Immature natural killer cell (primary cell): ENCODE measurements at regions not wholly inside any gene's neighbourhood (a gene's known extent, or its start where the extent isn't known, plus 50 kb on each side); places are given as distances from the start of the nearest gene placed in this dataset.
"Not testable (repeated sequence)": the region's sequence is repeated elsewhere in the genome, so short reads cannot be mapped to it uniquely, and the experiment has no call there.

Experiments
- DNase-seq, 3 donors: peaks; one replicate each; pipeline ENCODE4 v3.0.0; 2022; ENCODE audit warnings: mixed read lengths in 1 of 3
- H3K27ac Mint-ChIP-seq, 6 donors: one replicate each; pipeline ENCODE4 v1.8.0; 2020; ENCODE audit warnings: mixed read lengths in 6 of 6, mild to moderate bottlenecking in 5 of 6, inconsistent platforms in 4 of 6, moderate library complexity in 3 of 6
- H3K27me3 Mint-ChIP-seq, 3 donors: one replicate each; pipeline ENCODE4 v1.8.0; 2020 to 2021; ENCODE audit warnings: low read depth in 3 of 3, mild to moderate bottlenecking in 3 of 3, mixed read lengths in 3 of 3, moderate library complexity in 3 of 3, inconsistent platforms in 1 of 3
- H3K36me3 Mint-ChIP-seq, 3 donors: one replicate each; pipeline ENCODE4 v1.8.0; 2020; ENCODE audit warnings: mixed read lengths in 3 of 3, inconsistent platforms in 2 of 3, mild to moderate bottlenecking in 2 of 3
- H3K4me1 Mint-ChIP-seq, 2 donors: one replicate each; pipeline ENCODE4 v1.8.0; 2020; ENCODE audit warnings: inconsistent platforms in 2 of 2, mild to moderate bottlenecking in 2 of 2, mixed read lengths in 2 of 2, moderate library complexity in 1 of 2
- H3K4me3 Mint-ChIP-seq, 5 donors: one replicate each; pipeline ENCODE4 v1.8.0; 2020; ENCODE audit warnings: mild to moderate bottlenecking in 5 of 5, mixed read lengths in 5 of 5, inconsistent platforms in 3 of 5, moderate library complexity in 3 of 5
- H3K9me3 Mint-ChIP-seq, 6 donors: one replicate each; pipeline ENCODE4 v1.8.0; 2020; ENCODE audit warnings: mild to moderate bottlenecking in 6 of 6, mixed read lengths in 6 of 6, inconsistent platforms in 4 of 6, moderate library complexity in 3 of 6

- no peaks in the 10 kb centered on the region for H3K4me1 Mint-ChIP-seq
- no peak for DNase-seq
- H3K27me3 Mint-ChIP-seq: peaks cover 10 to 28% (median 15%) of the 10 kb centered on the region in 3 donors
- H3K27ac Mint-ChIP-seq: no peak overlapping the region
- peaks cover 0 to 9% (median 0%) of the 10 kb centered on the region in 6 donors for H3K9me3 Mint-ChIP-seq
- H3K36me3 Mint-ChIP-seq: peaks cover 0 to 3% (median 0%) of the 10 kb centered on the region in 3 donors
- no peak overlapping the region for H3K4me3 Mint-ChIP-seq
These were observed 165.1 kb upstream of the CACNA1E start for GRCh38 chr1:181318022-181318857.

DNA sequence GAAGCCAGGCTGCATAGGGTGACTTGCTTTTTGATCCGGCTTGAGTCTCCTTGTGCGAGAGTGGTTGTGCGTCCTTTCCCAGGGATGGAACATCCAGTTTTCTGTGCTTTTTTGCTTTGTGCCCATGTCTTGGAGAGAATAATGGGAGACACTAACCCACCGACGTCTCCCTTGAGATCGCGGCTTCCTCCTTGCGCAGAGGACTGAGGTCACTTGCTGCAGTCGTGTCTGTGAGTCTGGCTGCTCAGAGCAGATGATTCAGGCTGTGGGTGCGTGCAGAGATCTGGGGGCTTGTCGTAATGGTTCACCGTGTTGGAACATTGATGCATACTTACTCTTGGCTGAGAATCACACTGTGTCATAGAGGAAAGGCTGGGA is 164.5 kb upstream of the CACNA1E start:
- H3K9me3 Mint-ChIP-seq: peaks cover 0 to 9% (median 0%) of the 10 kb centered on the region in 6 donors
- no peak overlapping the region for H3K4me3 Mint-ChIP-seq
- H3K27ac Mint-ChIP-seq: no peak overlapping the region
- no peaks in the 10 kb centered on the region for H3K4me1 Mint-ChIP-seq
- DNase-seq: no peak
- H3K36me3 Mint-ChIP-seq: peaks cover 0 to 3% (median 0%) of the 10 kb centered on the region in 3 donors
- peaks cover 8 to 28% (median 15%) of the 10 kb centered on the region in 3 donors for H3K27me3 Mint-ChIP-seq

DNA sequence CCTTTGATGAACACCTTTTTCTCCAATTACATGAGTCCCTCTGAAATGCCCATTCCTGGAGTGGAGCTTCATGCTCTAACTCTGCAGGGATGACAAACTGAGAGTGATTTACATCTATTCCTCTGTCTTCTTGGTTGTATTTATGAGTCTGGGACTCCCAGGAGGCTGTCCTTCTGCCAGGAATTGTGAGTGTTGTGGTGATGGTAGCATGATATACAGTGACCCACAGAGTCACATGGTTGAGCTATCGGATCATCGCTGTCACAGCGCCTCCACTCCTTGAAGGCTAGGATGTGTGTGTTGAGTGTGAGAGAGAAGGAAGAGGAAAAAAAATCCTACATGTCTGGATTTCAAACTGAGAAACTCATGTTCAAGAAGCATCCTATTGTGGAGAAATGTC is 163.4 kb upstream of the CACNA1E start:
- H3K9me3 Mint-ChIP-seq: peaks cover 0 to 9% (median 0%) of the 10 kb centered on the region in 6 donors
- no peak overlapping the region for H3K27ac Mint-ChIP-seq

GRCh38 chr1:181324797-181325616 is 158.3 kb upstream of the CACNA1E start:
- Mint-ChIP-seq H3K27me3 (peaks cover 2 to 9% (median 6%) of the 10 kb centered on the region in 3 donors), H3K9me3 (peaks cover 0 to 2% (median 0%) of the 10 kb centered on the region in 6 donors), H3K36me3 (no peaks in the 10 kb centered on the region), H3K4me1 (no peaks in the 10 kb centered on the region), H3K27ac (no peak overlapping the region), H3K4me3 (no peak overlapping the region)
- DNase-seq: no peak

More for the DNA sequence above, 163.4 kb upstream of the CACNA1E start:
- no peak for DNase-seq
- Mint-ChIP-seq H3K36me3 (peaks cover 0 to 3% (median 0%) of the 10 kb centered on the region in 3 donors), H3K4me3 (no peak overlapping the region), H3K4me1 (no peaks in the 10 kb centered on the region), H3K27me3 (peaks cover 6 to 21% (median 15%) of the 10 kb centered on the region in 3 donors)

DNA sequence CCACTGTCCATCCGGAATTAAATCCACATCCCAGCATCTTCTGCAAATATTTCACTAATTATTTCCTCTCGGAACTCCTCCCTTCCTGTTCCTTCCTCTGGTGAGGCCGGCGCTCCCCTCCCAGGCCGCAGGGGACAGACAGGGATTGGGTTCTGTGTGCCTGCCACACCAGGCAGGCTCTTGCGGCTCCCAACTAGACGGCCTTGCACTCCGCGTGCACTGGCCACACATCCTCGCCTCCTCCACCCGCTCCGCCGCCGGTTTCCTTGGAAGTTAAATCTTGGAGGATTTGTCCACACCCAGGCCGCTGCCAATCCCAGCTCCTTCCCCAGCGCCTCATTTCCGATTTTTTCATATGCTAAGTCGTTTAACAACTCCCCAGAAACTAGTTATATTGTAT is 157.6 kb upstream of the CACNA1E start:
- H3K4me3 Mint-ChIP-seq, H3K27me3 Mint-ChIP-seq: not testable (repeated sequence)

DNA sequence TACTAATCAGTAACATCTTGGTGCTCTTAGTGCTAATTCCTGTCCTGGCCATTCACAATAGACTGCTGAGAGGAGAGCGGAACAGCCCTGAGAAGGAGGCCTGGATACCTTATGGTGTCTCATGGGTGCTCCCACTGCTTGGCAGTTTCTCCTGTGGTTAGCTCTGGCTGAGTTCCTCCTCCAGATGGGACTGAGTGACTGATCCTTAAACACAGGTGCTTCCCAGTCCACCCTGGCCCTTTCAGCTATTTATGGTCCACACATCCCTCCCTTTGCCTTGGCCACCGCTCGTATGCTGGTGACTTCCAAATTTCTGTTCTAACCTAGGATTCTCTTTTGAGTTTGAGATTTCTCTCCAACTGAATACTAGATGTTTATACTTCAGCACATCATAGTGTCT is 157.0 kb upstream of the CACNA1E start:
- no peak for DNase-seq
- peaks cover 0 to 2% (median 0%) of the 10 kb centered on the region in 6 donors for H3K9me3 Mint-ChIP-seq
- H3K27me3 Mint-ChIP-seq: peaks cover 2 to 6% (median 5%) of the 10 kb centered on the region in 3 donors
- no peaks in the 10 kb centered on the region for H3K36me3 Mint-ChIP-seq
- no peak overlapping the region for H3K27ac Mint-ChIP-seq
- no peaks in the 10 kb centered on the region for H3K4me1 Mint-ChIP-seq
- no peak overlapping the region for H3K4me3 Mint-ChIP-seq

More for the DNA sequence above, 157.6 kb upstream of the CACNA1E start:
- not testable (repeated sequence) for H3K9me3 Mint-ChIP-seq, H3K4me1 Mint-ChIP-seq, H3K36me3 Mint-ChIP-seq, H3K27ac Mint-ChIP-seq, DNase-seq

GRCh38 chr1:181327796-181328195 is 155.5 kb upstream of the CACNA1E start:
- DNase-seq: no peak
- H3K4me3 Mint-ChIP-seq: no peak overlapping the region
- peaks cover 0 to 5% (median 4%) of the 10 kb centered on the region in 3 donors for H3K27me3 Mint-ChIP-seq
- no peak overlapping the region for H3K27ac Mint-ChIP-seq
- peaks cover 0 to 2% (median 0%) of the 10 kb centered on the region in 6 donors for H3K9me3 Mint-ChIP-seq
- no peaks in the 10 kb centered on the region for H3K4me1 Mint-ChIP-seq
- H3K36me3 Mint-ChIP-seq: no peaks in the 10 kb centered on the region

DNA sequence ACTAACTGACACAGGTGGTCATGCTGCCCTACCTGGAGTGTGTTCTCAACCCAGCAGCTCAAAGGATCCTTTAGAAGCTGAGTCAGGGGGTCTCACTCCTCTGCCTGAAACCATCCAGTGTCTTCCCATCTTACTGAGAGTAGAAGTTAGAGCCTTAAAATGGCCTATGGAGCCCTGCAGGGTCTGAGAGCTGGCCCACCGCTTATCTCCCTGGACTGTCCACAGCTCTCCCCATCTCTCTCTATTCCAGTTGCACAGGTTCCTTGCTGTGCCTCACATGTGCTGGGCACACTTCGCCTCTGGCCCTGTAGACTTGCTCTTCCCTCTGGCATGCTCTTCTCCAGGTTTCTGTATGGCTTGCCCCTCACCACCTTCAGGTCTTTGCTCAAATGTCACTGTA is 148.6 kb upstream of the CACNA1E start:
- Mint-ChIP-seq H3K27ac (no peak overlapping the region), H3K27me3 (peaks cover 0 to 4% (median 3%) of the 10 kb centered on the region in 3 donors), H3K4me1 (no peaks in the 10 kb centered on the region), H3K36me3 (no peaks in the 10 kb centered on the region), H3K4me3 (no peak overlapping the region), H3K9me3 (peaks cover 0 to 2% (median 0%) of the 10 kb centered on the region in 6 donors)
- DNase-seq: no peak

GRCh38 chr1:181335631-181336030 is 147.7 kb upstream of the CACNA1E start:
- peaks cover 0 to 4% (median 3%) of the 10 kb centered on the region in 3 donors for H3K27me3 Mint-ChIP-seq
- peaks cover 0 to 2% (median 0%) of the 10 kb centered on the region in 6 donors for H3K9me3 Mint-ChIP-seq
- no peaks in the 10 kb centered on the region for H3K4me1 Mint-ChIP-seq
- H3K36me3 Mint-ChIP-seq: no peaks in the 10 kb centered on the region
- no peak for DNase-seq
- H3K27ac Mint-ChIP-seq: no peak overlapping the region
- H3K4me3 Mint-ChIP-seq: no peak overlapping the region

GRCh38 chr1:181341026-181341632 is 142.2 kb upstream of the CACNA1E start:
- no peak overlapping the region for H3K27ac Mint-ChIP-seq
- H3K36me3 Mint-ChIP-seq: no peaks in the 10 kb centered on the region
- no peak for DNase-seq
- H3K9me3 Mint-ChIP-seq: peaks cover 0 to 7% (median 0%) of the 10 kb centered on the region in 6 donors
- H3K27me3 Mint-ChIP-seq: peaks cover 0 to 9% (median 6%) of the 10 kb centered on the region in 3 donors
- no peak overlapping the region for H3K4me3 Mint-ChIP-seq
- H3K4me1 Mint-ChIP-seq: no peaks in the 10 kb centered on the region

DNA sequence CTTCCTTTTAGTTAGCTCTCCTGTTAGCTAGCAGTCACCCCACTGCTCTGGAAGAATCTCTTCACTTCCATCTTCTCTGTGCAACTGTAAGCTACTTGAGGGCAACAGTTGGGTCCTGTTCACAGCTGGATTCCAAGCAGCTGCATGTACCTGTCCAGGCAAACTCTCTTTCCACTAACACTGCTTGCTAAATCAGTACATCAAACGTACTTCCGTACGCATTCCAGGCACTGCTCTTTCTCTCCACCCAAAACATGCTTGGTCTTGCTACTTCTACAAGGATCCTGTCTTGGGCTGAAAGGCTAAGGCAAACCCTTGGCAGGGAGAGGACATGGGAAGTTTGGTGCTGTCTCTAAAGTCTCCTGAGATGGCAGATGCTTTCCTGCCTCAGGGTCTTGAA is 139.2 kb upstream of the CACNA1E start:
- Mint-ChIP-seq H3K4me1 (no peaks in the 10 kb centered on the region), H3K36me3 (no peaks in the 10 kb centered on the region), H3K27me3 (peaks cover 0 to 11% (median 1%) of the 10 kb centered on the region in 3 donors), H3K9me3 (peaks cover 0 to 4% (median 0%) of the 10 kb centered on the region in 6 donors), H3K4me3 (no peak overlapping the region), H3K27ac (no peak overlapping the region)
- no peak for DNase-seq

GRCh38 chr1:181345146-181345545 is 138.2 kb upstream of the CACNA1E start:
- DNase-seq: no peak
- no peaks in the 10 kb centered on the region for H3K4me1 Mint-ChIP-seq
- H3K27ac Mint-ChIP-seq: no peak overlapping the region

GRCh38 chr1:181347495-181348390 is 135.6 kb upstream of the CACNA1E start:
- Mint-ChIP-seq H3K4me1 (no peaks in the 10 kb centered on the region), H3K27ac (no peak overlapping the region), H3K36me3 (no peaks in the 10 kb centered on the region), H3K9me3 (peaks cover 0 to 3% (median 0%) of the 10 kb centered on the region in 6 donors), H3K4me3 (no peak overlapping the region), H3K27me3 (peaks cover 0 to 7% (median 2%) of the 10 kb centered on the region in 3 donors)
- DNase-seq: no peak

More at GRCh38 chr1:181345146-181345545, 138.2 kb upstream of the CACNA1E start:
- Mint-ChIP-seq H3K9me3 (peaks cover 0 to 4% (median 0%) of the 10 kb centered on the region in 6 donors), H3K27me3 (peaks cover 0 to 11% (median 3%) of the 10 kb centered on the region in 3 donors), H3K36me3 (no peaks in the 10 kb centered on the region), H3K4me3 (no peak overlapping the region)
